ENCODE measurements at regions not wholly inside any gene's neighbourhood (a gene's known extent, or its start where the extent isn't known, plus 50 kb on each side); places are given as distances from the start of the nearest gene placed in this dataset.
"Not testable (repeated sequence)": the region's sequence is repeated elsewhere in the genome, so short reads cannot be mapped to it uniquely, and the experiment has no call there.

GRCh38 chr7:20466543-20467021 is 135.9 kb downstream of the ITGB8 start:
- no peak for DNase-seq

- DNase-seq: no peak
Observed at GRCh38 chr7:20470082-20470481, 139.4 kb downstream of the ITGB8 start.

- DNase-seq: no peak
Observed at GRCh38 chr7:20470726-20471125, 140.0 kb downstream of the ITGB8 start.

- no peak for DNase-seq
Observed at GRCh38 chr7:20474249-20474648, 141.2 kb upstream of the ABCB5 start.

GRCh38 chr7:20475756-20476155 is 139.7 kb upstream of the ABCB5 start:
- DNase-seq: no peak

GRCh38 chr7:20477067-20477466 is 138.4 kb upstream of the ABCB5 start:
- DNase-seq: no peak

- DNase-seq: no peak
Observed at GRCh38 chr7:20479706-20480105, 135.8 kb upstream of the ABCB5 start.

- DNase-seq: no peak
Observed at GRCh38 chr7:20482071-20482470, 133.4 kb upstream of the ABCB5 start.

- no peak for DNase-seq
Observed at GRCh38 chr7:20484356-20484755, 131.1 kb upstream of the ABCB5 start.

- DNase-seq: no peak
Observed at GRCh38 chr7:20488850-20489249, 126.6 kb upstream of the ABCB5 start.

- DNase-seq: peak; percentile 9
Observed at GRCh38 chr7:20491284-20491683, 124.2 kb upstream of the ABCB5 start.

- no peak for DNase-seq
Observed at GRCh38 chr7:20494566-20494965, 120.9 kb upstream of the ABCB5 start.

- not testable (repeated sequence) for DNase-seq
Observed at GRCh38 chr7:20501473-20501872, 114.0 kb upstream of the ABCB5 start.

- no peak for DNase-seq
Observed at GRCh38 chr7:20503278-20503950, 112.1 kb upstream of the ABCB5 start.

GRCh38 chr7:20504060-20504459 is 111.4 kb upstream of the ABCB5 start:
- no peak for DNase-seq

- no peak for DNase-seq
Observed at GRCh38 chr7:20506175-20506574, 109.3 kb upstream of the ABCB5 start.

GRCh38 chr7:20507157-20507556 is 108.3 kb upstream of the ABCB5 start:
- DNase-seq: no peak

GRCh38 chr7:20508109-20508508 is 107.4 kb upstream of the ABCB5 start:
- no peak for DNase-seq

- no peak for DNase-seq
Observed at GRCh38 chr7:20509892-20510572, 105.4 kb upstream of the ABCB5 start.

GRCh38 chr7:20510573-20510900 is 104.9 kb upstream of the ABCB5 start:
- no peak for DNase-seq

GRCh38 chr7:20513341-20513740 is 102.1 kb upstream of the ABCB5 start:
- no peak for DNase-seq

GRCh38 chr7:20513897-20514296 is 101.6 kb upstream of the ABCB5 start:
- DNase-seq: no peak

- DNase-seq: peak; percentile 73
Observed at GRCh38 chr7:20514364-20514763, 101.1 kb upstream of the ABCB5 start.

- no peak for DNase-seq
Observed at GRCh38 chr7:20519645-20520044, 95.8 kb upstream of the ABCB5 start.

- no peak for DNase-seq
Observed at GRCh38 chr7:20520530-20520929, 94.9 kb upstream of the ABCB5 start.
